AG10803 (cell line): ENCODE measurements at regions not wholly inside any gene's neighbourhood (a gene's known extent, or its start where the extent isn't known, plus 50 kb on each side); places are given as distances from the start of the nearest gene placed in this dataset.

Experiments
- DNase-seq: peaks from one replicate; pipeline ENCODE4 v3.0.0; 2010; ENCODE audit warnings: low read depth
- H3K4me3 ChIP-seq: 2 replicates; pipeline ENCODE4 v1.5.1; 2011; ENCODE audit warnings: mild to moderate bottlenecking, low read length, control low read depth
- CTCF ChIP-seq: conservative IDR thresholded peaks from 2 replicates; pipeline ENCODE4 v1.5.1; 2011; ENCODE audit warnings: mild to moderate bottlenecking, low read length, control low read depth, inconsistent platforms

- no peak overlapping the region for H3K4me3 ChIP-seq
- no peak for TF ChIP-seq CTCF
These were observed 237.3 kb upstream of the GRIP1 start for GRCh38 chr12:66916189-66916588.

GRCh38 chr12:66919466-66919865, 240.6 kb upstream of the GRIP1 start:
- no peak overlapping the region for H3K4me3 ChIP-seq
- TF ChIP-seq CTCF, result no peak
- DNase-seq, result no peak

More at GRCh38 chr12:66916189-66916588, 237.3 kb upstream of the GRIP1 start:
- DNase-seq, result no peak

- no peak for DNase-seq
- H3K4me3 ChIP-seq, result no peak overlapping the region
- TF ChIP-seq CTCF, result no peak
These were observed 241.3 kb upstream of the GRIP1 start for GRCh38 chr12:66920205-66920604.

DNA sequence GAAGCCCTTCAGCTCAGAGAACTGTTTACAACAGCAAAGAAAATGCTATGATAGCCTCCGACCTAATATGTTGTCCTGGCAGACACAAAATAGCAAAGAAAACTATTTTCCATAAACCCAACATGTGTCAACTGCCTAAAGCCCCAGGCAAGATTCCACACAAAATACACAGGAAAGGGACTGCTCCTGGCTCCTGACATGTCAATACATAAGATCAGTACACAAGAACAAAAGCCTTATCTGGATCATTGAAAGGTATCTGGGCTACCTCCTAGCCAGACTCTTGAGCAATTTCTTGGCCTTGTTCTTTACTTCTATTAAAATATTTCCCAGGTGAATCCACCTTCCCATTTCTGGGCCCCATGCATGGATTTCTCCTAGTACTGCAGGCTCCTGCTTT, 242.3 kb upstream of the GRIP1 start:
- DNase-seq, result no peak
- H3K4me3 ChIP-seq, result no peak overlapping the region
- no peak for TF ChIP-seq CTCF

DNA sequence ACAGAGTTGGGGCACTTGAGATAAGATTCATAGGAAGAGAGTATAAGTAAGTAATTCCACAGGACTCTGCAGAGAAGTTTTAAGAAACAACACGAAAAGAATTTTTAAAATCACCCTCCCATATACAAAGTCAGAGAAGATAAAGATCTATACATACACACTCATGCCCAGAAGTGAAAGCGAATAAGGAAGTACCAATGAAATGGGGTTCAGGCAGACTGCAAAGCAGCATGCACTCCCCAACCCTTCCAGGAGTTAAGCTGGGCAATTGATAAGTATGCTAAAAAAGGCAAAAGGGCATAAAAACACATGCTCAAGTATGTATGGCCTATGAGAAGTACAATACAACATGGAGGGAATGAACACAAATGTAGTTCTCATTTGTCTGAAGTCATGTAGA, 246.2 kb upstream of the GRIP1 start:
- no peak for TF ChIP-seq CTCF
- DNase-seq, result no peak
- no peak overlapping the region for H3K4me3 ChIP-seq

DNA sequence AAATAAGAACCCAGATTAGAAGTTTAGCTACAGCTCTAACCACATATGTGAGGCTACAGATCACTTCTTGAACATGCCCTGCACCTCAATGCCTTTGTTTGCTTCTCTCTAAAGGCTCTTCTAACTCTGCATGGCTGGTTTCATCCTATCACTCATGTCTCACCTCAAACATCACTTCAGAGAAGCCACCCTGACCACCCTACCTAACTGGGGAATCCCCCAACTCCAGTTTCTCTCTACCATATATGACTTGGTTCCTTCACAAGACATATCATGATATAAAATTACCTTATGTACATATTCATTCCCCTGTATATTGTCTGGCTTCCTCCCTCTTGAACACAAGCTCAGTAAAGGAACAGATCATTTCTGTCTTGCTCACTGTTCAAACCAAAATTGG, 250.2 kb upstream of the GRIP1 start:
- no peak for TF ChIP-seq CTCF
- no peak overlapping the region for H3K4me3 ChIP-seq
- no peak for DNase-seq

- no peak for TF ChIP-seq CTCF
- DNase-seq, result no peak
- no peak overlapping the region for H3K4me3 ChIP-seq
These were observed 252.2 kb upstream of the GRIP1 start for GRCh38 chr12:66931091-66931490.
